Transverse colon (tissue), 4 donors: ENCODE measurements at regions not wholly inside any gene's neighbourhood (a gene's known extent, or its start where the extent isn't known, plus 50 kb on each side); places are given as distances from the start of the nearest gene placed in this dataset.
"Not testable (repeated sequence)": the region's sequence is repeated elsewhere in the genome, so short reads cannot be mapped to it uniquely, and the experiment has no call there.

Experiments
- DNase-seq: peaks from one replicate; pipeline ENCODE4 v3.0.0-alpha.2; 2019
- H3K27ac ChIP-seq, 4 donors: fragments of 200-600 bp; sonication (generic); 2 replicates each; pipeline ENCODE4 v1.5.1; 2016 to 2018; ENCODE audit warnings: inconsistent platforms in 4 of 4
- H3K27me3 ChIP-seq: fragments of 200-600 bp; sonication (generic); 2 replicates; pipeline ENCODE4 v1.5.1; 2017; ENCODE audit warnings: inconsistent platforms
- H3K36me3 ChIP-seq, 4 donors: fragments of 200-600 bp; sonication (generic); 2 replicates each; pipeline ENCODE4 v1.5.1; 2017 to 2019; ENCODE audit warnings: inconsistent platforms in 4 of 4
- H3K4me1 ChIP-seq, 4 donors: fragments of 200-600 bp; sonication (generic); 2 replicates each; pipeline ENCODE4 v1.5.1; 2017 to 2020; ENCODE audit warnings: inconsistent platforms in 4 of 4
- H3K4me3 ChIP-seq, 4 donors: fragments of 200-600 bp; sonication (generic); 1 replicate in 1 of 4; 2 replicates in 3 of 4; pipeline versions ENCODE4 v1.5.1 to v1.6.1; 2017 to 2019; ENCODE audit warnings: inconsistent platforms in 4 of 4
- H3K9me3 ChIP-seq, 2 donors: fragments of 200-600 bp; sonication (generic); 2 replicates each; pipeline ENCODE4 v1.5.1; 2017 to 2019; ENCODE audit warnings: inconsistent platforms in 2 of 2
- CTCF ChIP-seq, 5 experiments: fragments of 200-600 bp in 3 of 5; fragments of 450-650 bp in 2 of 5; sonication (generic) in 3 of 5; IDR thresholded peaks; 1 replicate in 2 of 5; 2 replicates in 3 of 5; pipeline ENCODE4 v1.5.1; 2016 to 2017; ENCODE audit warnings: antibody characterized with exemption in 5 of 5, inconsistent platforms in 3 of 5, mild to moderate bottlenecking in 2 of 5, moderate library complexity in 1 of 5
- EP300 ChIP-seq: sonication (generic); formaldehyde crosslinking; IDR thresholded peaks from one replicate; pipeline ENCODE4 v1.6.1; 2017; ENCODE audit warnings: antibody characterized with exemption, low read depth
- POLR2A ChIP-seq: fragments of 450-650 bp; IDR thresholded peaks from one replicate; pipeline ENCODE4 v1.6.1; 2016; ENCODE audit warnings: antibody characterized with exemption, mild to moderate bottlenecking, moderate library complexity
- POLR2AphosphoS5 ChIP-seq, 3 donors: sonication (generic); formaldehyde crosslinking; IDR thresholded peaks; one replicate each; pipeline ENCODE4 v1.6.1; 2016; ENCODE audit warnings: antibody characterized with exemption in 3 of 3
- WGBS, 2 donors: methylation state at CpG; one replicate each; pipeline ENCODE4 v1.1.5; 2018; ENCODE audit warnings: low coverage in 1 of 2; 5-methylcytosine and 5-hydroxymethylcytosine counted together
- in situ Hi-C, 4 donors: fragments of 200-750 bp; cut with MboI; loops; one replicate each; pipeline versions ENCODE4 v1.15.0 to v1.15.1; 2017; ENCODE audit warnings: low sequenced_read_pairs in 3 of 4, low pct_ligation_motif_present in 1 of 4, low pct_unique_long_range_greater_than_20kb in 1 of 4
- intact Hi-C: fragments of 100-400 bp; cut with DNase I; formaldehyde crosslinking; loops from one replicate; pipeline ENCODE4 v1.15.1; 2023; ENCODE audit warnings: low total_unique reads

GRCh38 chrX:10676235-10676957 is 56.0 kb upstream of the MID1 start:
- no peaks in the 10 kb centered on the region for H3K36me3 ChIP-seq
- 58 to 60% methylated on average over 2 to 15 of the region's 15 CpGs for WGBS, 2 donors
- H3K4me1 ChIP-seq: no peaks in the 10 kb centered on the region
- H3K27me3 ChIP-seq: no peaks in the 10 kb centered on the region
- in situ Hi-C loops (no loop called here), intact Hi-C loops (no loop called here)
- TF ChIP-seq EP300: no peak
- TF ChIP-seq POLR2AphosphoS5 (IDR thresholded peaks at IDR 0.05): no peak
- TF ChIP-seq POLR2A: no peak
- no peak for TF ChIP-seq CTCF (IDR thresholded peaks at IDR 0.05)
- H3K4me3 ChIP-seq: no peak overlapping the region
- H3K27ac ChIP-seq: no peak overlapping the region
- DNase-seq: no peak
- H3K9me3 ChIP-seq: no peaks in the 10 kb centered on the region

- Histone ChIP-seq H3K9me3 (no peaks in the 10 kb centered on the region), H3K27ac (no peak overlapping the region), H3K4me3 (no peak overlapping the region), H3K4me1 (no peaks in the 10 kb centered on the region), H3K36me3 (no peaks in the 10 kb centered on the region), H3K27me3 (no peaks in the 10 kb centered on the region)
- in situ Hi-C loops (no loop called here), intact Hi-C loops (no loop called here)
- no peak for TF ChIP-seq POLR2A
- no peak for TF ChIP-seq CTCF (IDR thresholded peaks at IDR 0.05)
- TF ChIP-seq POLR2AphosphoS5 (IDR thresholded peaks at IDR 0.05): no peak
- no peak for DNase-seq
- WGBS, 2 donors: 17 to 65% methylated on average over 1 to 5 of the region's 5 CpGs
These were observed 57.1 kb upstream of the MID1 start for GRCh38 chrX:10677490-10677889.

- DNase-seq: no peak
- Histone ChIP-seq H3K27ac (no peak overlapping the region), H3K4me3 (no peak overlapping the region), H3K9me3 (no peaks in the 10 kb centered on the region), H3K27me3 (no peaks in the 10 kb centered on the region), H3K4me1 (no peaks in the 10 kb centered on the region), H3K36me3 (no peaks in the 10 kb centered on the region)
- intact Hi-C loops (no loop called here), in situ Hi-C loops (no loop called here)
- TF ChIP-seq CTCF (IDR thresholded peaks at IDR 0.05): no peak
- no peak for TF ChIP-seq POLR2AphosphoS5 (IDR thresholded peaks at IDR 0.05)
- no peak for TF ChIP-seq POLR2A
- WGBS, 2 donors: 61% methylated on average over 5 of the region's 5 CpGs; no CpG with 5 or more reads in 1 of the 2 donors
These were observed 59.0 kb upstream of the MID1 start for GRCh38 chrX:10679387-10679786.

GRCh38 chrX:10681167-10681566 is 60.8 kb upstream of the MID1 start:
- TF ChIP-seq POLR2A: no peak
- TF ChIP-seq EP300: no peak
- TF ChIP-seq POLR2AphosphoS5 (IDR thresholded peaks at IDR 0.05): no peak
- TF ChIP-seq CTCF (IDR thresholded peaks at IDR 0.05): no peak
- Histone ChIP-seq H3K4me3 (no peak overlapping the region), H3K36me3 (no peaks in the 10 kb centered on the region), H3K27me3 (no peaks in the 10 kb centered on the region), H3K4me1 (no peaks in the 10 kb centered on the region), H3K27ac (no peak overlapping the region), H3K9me3 (no peaks in the 10 kb centered on the region)
- DNase-seq: no peak
- in situ Hi-C loops: no loop called here
- intact Hi-C loops: no loop called here
- WGBS, 2 donors: 74% methylated on average over 4 of the region's 4 CpGs; no CpG with 5 or more reads in 1 of the 2 donors

- intact Hi-C loops, H3K27me3 ChIP-seq, H3K36me3 ChIP-seq, H3K27ac ChIP-seq, H3K9me3 ChIP-seq, DNase-seq, H3K4me1 ChIP-seq, in situ Hi-C loops, H3K4me3 ChIP-seq: not testable (repeated sequence)
- 75 to 79% methylated on average over 2 to 7 of the region's 7 CpGs for WGBS, 2 donors
These were observed 63.2 kb upstream of the MID1 start for GRCh38 chrX:10683631-10684030.
